DMS53 treated with DMSO at 0.1 percent for 48 hours (cell line): ENCODE measurements at regions not wholly inside any gene's neighbourhood (a gene's known extent, or its start where the extent isn't known, plus 50 kb on each side); places are given as distances from the start of the nearest gene placed in this dataset.
"Not testable (repeated sequence)": the region's sequence is repeated elsewhere in the genome, so short reads cannot be mapped to it uniquely, and the experiment has no call there.

Experiments
- DNase-seq: peaks from one replicate; lab custom pipeline; 2025; ENCODE audit not compliant: unreplicated experiment; lab: John Stamatoyannopoulos, UW

DNA sequence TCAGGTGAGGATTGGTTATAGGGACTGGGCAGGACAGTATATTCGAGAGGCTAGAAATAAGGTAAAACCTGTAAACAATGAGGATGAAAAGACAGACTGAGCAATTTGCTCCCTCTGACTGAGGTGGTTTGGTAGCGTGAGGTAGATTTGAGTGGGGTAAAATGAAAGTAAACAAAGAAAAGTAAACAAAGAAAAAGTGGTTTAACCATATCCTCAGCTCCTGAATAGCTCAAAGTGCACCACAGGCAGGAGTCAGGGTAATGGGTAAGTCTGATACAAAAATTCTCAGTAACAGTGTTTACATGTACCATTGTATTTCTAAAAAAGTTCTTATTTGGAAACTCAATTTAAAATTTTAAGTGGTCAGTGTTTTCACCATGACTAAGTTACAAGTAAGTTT is 203.1 kb upstream of the ARRDC3 start:
- peak; percentile 67 for DNase-seq

DNA sequence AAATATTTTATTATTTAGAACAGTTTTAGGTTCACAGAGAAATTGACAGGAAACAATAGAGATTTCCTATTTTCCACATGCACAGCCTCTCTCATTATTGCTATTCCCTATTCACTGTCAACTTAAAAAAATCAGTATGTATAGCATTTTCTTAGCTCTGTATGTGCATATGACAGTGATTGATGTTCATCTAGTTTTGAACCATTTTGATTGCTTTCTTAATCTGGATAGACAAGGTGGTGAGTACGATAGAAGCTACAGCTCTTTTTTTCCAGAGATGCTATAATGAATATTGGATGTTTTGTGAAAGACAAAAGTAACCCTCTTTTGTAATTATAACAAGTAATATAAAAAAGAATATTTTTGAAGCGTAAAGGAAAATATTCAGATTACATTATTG is 201.2 kb upstream of the ARRDC3 start:
- DNase-seq: no peak

DNA sequence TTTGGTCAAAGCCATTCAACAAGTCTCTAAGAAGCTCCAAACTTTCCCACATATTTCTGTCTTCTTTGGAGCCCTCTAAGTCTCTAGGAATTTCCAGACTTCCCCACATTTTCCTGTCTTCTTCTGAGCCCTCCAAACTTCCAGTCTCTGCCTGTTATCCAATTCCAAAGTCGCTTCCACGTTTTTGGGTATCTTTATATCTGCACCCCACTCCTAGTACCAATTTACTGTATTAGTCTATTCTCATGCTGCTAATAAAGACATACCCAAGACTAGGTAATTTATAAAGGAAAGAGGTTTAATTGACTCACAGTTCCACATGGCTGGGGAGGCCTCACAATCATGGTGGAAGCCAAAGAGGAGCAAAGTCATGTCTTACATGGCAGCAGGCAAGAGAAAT is 182.9 kb upstream of the ARRDC3 start:
- not testable (repeated sequence) for DNase-seq

DNA sequence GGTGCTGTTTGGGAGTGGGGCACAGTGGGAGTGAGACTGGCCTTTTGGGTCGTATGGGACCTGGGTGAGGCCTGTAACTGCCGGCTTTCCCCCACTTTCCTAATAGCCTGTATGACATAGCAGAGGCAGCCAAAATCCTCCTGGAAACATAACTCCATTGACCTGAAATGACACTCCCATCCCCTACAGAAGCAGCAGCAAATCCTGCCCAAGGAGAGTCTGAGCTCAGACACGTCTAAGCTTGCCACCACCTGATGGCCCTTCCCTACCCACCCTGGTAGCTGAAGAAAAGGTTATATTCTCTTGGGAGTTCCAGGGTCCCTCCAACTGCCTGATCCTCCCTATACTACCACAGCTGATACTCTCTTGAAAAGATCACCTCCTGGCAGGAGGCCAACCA is 179.8 kb upstream of the ARRDC3 start:
- DNase-seq: no peak

DNA sequence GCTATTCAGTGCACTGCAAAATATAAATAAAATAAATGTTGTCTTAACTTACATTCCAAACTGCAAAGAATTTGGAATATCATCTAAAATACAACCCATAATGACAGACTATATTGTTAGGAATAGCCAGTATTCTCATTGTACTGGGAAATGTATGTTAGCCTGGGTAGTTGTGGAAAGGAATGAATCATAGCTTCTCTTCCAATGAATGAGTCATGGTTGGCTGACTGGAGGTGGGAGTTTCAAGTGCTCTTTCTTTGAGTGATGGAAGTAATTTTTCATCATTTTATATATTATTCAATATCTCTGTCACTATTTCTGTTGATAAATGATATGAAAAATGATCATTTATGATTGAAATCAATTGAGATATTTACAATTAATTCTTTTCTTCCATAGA is 158.6 kb upstream of the ARRDC3 start:
- DNase-seq: peak; percentile 18

DNA sequence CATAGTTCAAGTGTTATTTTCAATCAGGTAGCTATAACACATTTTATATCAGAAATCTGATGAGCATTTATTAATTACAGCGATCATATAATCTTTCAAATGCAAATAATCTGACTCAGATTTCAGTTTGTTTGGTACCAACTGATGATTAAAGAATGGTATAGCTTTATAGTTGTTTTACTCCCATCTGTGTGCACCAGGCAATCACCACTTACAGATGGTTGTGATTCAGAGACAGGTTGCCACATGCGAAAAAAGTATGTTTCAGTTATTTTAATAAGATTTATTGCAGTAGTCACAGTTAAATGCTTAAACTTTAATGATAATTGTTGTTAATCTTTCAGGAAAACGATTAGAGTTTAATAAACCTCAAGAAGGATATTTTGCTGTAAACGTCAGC is 155.1 kb upstream of the ARRDC3 start:
- no peak for DNase-seq

DNA sequence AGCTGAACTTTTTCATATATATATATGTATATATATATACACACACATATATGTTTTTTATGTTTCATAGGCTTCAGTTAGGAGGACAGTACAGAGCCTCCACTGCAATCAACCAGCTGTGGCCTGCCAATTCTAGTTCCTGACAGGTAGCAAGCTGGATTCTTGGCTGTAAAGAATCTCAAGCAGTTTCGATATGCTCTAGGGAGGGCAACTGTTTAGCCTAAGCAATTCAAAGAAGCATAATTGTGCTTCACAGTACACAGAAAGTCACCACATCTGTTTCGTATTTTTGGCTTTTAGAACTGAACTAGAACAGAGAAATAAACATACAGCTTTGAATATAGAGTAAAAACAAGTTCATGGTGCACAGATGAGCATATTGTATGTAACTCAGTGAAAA is 152.4 kb upstream of the ARRDC3 start:
- DNase-seq: no peak

DNA sequence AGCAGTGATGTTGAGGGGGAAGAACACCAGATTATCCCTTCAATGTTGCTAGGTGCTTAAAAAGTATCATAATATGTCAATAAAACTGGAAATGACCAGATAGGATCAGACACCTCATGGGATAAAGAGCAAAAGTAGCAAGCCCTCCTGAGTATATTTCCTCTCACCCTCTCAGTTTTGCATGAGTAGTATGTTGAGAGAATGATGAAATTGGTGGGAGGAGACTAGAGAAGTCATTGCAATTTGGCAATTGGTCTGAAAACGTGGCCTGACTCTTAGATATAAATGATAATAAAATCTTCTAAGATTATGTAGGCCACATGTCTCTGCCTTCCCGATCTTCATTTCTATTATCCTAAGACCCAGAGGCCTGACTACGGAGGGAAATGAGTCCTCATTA is 151.2 kb upstream of the ARRDC3 start:
- DNase-seq: no peak

DNA sequence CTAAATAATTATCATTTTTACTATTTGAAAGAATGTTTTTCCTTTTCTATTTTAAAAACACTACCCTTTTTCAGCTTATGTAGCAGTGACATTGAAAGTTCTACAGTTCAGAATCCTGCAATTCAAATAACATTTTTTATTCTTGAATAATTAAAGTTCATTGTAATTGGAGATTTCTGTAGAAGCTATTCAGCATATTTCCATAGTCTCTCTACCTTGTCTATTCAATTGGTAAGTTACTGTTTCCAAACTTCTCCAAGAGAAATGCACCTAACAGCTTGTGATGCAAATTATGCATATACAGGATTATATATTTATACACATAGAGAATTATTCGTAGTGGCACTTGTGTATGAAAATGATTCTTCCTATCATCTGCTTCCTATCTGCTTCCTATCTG is 149.7 kb upstream of the ARRDC3 start:
- DNase-seq: no peak

DNA sequence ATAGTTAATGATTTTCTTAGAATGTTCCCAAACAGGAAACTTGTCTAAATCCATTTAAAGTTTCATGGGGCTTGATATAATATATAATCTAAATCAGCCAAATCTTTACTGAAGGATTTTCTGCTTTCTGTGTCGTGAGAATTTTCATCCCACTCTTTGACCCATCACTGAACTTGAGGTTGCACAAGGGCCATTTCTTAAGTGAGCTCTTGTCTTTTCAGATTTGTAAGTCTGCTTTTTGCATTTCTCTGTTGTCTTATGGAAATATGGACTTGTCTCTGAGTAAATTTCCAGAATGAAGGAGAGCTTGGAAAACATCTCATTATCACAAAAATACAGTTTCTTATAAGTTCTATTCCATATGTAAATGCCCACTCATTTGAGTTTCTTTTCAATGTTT is 149.2 kb upstream of the ARRDC3 start:
- DNase-seq: no peak

DNA sequence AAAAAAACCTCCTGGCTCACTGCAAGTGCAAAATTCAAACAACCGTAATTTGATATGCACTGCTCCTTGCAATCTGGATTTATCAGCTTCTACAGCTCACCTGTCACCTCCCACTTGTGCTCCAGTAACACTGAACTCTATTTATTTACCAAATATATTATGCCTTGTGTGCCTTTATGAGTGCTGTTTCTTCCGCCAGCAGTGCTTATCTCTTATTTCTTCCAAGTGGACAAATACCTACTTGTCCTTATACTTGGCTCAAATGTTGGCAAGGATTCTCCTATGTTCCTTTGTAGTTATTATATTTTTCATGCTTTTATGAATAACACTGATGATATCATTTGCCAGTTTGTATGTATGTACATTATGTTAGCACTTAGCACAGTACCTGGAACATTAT is 145.7 kb upstream of the ARRDC3 start:
- peak; percentile 68 for DNase-seq

DNA sequence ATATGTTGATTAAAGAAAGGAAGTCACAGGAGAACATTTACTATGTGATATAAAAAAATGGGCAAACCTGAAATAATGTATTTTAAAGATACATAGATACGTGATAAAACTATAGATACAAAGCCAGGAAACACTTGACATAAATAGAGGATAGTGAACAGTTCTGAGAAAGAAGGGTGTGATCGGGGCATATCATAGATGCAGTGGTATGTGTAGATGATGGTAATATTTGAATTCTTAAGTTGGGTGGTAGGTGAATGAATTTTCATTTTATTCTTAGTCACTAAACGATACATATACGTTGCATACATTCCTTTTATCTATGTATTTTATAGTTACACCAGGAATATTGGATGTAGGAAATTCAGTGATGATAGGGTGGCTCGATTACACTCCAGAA is 138.7 kb upstream of the ARRDC3 start:
- no peak for DNase-seq

DNA sequence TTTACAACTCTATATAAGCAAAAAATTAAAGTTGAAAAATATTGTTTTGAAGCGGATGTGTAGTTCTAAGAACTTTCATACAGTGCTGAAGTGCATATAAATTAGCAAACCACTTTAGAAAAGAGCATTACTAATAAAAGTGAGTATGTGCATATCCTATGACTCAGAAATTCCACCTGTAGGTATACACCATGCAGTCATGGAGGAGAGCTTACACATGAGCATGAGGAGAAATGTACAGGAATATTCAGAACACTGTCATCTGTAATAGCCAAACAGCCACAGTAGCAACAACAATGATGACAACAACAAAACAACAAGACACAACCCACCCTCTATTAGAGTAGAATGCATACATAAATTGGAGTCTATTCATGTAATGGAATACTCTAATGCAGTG is 138.2 kb upstream of the ARRDC3 start:
- no peak for DNase-seq

DNA sequence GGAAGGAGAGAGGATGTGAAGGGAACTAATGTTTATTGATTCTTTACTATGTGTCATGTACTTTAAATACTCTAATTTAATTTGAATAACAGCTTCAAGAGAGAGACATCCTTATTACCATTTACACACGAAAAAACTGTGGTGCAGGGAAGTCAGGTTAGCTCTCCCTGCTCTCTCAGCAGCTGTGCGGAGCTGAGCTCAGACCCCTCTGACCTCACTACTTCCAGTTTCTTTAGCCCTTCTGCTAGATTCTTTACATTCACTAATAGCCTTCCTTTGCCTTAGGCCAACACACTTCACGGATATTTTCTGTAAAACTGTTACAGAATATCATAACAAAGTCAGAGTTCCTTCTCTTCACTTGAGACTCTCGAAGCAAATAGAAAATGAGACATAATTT is 131.3 kb upstream of the ARRDC3 start:
- DNase-seq: no peak

DNA sequence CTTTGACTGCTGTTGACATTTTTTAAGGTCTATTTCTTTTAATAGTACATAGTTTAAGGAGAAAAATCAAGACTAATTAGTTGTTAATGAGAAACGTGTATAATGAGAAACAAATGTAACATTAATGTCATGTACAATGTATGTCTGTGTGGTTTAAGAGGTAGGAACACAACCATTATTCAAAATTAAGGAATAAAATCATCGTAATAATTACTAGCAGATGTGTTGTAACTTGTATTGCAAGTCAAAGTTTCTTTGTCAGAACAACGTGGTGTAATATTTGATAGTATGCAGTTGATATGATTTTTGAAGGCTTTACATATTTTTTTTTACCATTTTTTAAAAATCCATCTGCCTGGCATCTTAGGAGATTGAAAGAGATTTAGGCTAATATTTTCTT is 120.2 kb upstream of the ARRDC3 start:
- no peak for DNase-seq

DNA sequence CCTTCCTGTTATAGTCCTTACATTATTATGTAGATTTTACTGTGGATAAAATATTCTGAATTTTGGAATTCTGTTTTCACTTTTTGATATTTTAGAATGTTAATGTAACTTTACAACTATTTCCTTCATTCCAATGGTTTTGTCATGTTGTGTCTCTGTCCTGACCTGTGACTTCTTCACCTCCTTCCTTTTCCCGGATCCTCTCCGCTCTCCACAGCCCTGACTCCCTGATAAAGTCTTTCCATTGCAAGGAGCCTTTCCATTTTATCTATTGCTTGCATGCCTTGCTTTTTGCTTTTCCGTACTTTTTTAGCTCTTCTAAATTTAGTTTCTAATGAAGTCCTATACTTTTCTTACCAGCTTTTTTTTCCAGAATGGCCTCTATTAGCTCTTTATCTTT is 117.6 kb upstream of the ARRDC3 start:
- DNase-seq: no peak

DNA sequence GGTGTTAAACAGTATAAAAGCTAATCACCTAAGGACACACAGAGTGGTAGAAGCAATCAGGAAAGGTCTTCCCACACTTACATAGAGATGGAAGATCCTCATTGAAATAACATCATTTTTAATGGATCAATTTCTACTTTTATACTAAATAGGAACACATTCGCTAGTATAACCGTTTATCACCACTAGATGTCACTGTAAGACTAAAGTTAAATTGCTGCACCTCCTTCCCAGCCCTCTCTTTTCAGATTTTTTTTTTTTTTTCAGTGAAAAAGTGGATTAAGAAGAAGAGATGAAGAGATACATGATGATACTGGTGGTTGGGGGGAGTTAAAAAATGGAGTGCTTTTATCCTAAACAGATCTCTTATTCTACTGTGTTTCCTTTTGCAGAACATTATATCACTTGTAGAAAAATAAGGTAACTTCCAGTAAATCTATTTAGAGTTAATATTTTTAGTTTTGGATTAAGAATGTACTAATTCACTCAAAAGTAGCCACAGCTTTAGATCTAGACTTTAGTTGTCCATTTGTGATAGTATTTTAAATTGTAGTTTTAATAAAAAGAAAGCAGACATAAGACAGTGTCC is 116.9 kb upstream of the ARRDC3 start:
- peak; percentile 42 for DNase-seq

DNA sequence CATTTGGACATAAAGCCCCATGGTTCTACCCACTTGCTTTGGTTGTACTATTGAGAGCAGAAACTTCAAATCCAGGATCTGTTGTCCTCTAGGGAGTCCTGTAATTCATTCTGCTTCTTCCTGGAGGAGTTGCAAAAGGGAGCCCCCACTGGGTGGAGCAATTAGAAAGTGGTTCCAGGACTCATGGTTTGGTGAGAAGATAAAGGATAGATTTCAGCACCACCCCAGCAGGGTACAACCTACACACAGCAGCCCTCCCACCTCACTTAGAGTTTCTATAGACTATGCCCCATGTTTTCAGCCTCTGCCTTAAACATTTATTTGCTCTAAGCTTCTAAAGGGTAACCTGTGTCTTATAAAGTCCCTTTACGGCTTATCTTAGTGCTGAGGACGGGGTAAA is 112.6 kb upstream of the ARRDC3 start:
- DNase-seq: no peak

DNA sequence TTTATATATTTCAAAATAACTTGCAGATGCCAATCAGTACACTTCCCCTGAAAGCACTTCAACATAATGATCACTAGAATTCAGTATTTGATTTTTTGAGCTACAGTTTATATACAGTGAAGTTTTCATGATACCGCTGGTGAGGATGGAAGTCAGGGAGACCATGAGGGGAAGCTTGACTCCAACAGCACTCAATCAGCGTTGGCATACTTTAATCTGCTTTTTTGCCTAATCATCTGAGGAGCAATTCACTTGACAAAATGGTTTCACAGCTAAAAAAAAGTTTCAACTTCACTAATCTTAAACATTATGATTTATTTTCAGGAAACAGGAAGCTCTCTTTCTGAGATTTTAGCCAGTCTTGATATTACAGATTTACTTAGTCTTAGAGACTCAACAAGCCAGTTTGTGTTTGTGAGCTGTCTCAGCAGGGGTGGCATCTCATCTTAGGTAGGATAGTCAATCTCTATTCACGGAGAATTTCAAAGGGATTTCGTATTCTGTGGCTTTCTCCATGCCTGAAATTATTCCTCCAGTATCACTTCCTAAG is 111.4 kb upstream of the ARRDC3 start:
- DNase-seq: no peak

DNA sequence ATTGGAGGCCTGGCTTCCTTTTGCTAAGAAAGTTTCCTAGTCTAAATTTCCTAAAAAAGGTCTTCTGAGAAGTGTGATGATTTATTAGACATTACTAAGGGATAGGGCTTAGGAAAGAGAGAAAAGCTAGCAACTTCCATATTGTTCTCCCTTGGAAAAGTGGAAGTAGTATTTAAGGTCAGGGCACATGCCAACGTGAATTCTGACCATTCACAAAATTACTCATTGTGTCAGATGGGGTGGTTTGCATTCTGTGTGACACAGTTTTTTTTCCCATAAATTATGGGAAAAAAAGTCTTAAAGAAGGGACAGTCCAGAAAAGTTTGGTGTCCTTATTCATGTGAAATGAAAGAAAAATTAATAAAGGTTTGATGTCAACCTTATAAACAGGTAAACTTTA is 110.0 kb upstream of the ARRDC3 start:
- DNase-seq: no peak

DNA sequence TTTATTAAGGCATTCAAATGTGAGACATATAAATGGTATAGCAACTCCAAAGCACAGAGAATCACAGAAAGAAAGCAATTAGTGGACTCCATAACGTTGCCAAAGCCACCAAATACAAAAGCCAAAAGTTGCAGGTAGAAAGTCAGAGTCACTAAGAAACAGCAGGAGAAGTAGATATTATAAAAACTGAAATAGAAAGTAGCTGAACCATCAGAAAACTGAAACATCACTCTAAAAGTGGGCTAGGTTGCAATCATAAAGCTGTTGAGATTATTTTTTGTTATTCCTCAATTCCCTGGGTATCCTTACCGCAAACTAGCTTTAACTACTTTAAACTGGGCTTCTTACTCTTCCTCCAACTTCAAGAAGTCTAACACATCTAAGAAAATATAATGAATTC is 108.1 kb upstream of the ARRDC3 start:
- DNase-seq: no peak

DNA sequence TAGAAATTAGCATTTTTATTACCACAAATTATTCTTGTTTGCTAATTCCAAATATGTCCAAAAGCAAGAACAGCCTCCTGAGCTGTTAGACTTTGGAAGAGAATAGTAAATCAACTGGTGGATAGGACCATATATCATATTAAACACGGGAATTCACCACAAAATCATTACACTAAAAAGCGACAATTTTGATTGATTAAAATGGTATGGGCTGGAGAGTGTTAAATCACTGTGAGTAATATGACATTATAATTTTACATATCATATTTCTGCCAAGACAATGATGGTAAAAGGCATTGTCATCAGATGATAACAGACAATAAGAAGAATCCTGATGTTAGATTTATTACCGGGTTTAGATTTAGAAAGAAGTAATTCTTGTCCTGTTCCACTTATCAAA is 107.2 kb upstream of the ARRDC3 start:
- no peak for DNase-seq

DNA sequence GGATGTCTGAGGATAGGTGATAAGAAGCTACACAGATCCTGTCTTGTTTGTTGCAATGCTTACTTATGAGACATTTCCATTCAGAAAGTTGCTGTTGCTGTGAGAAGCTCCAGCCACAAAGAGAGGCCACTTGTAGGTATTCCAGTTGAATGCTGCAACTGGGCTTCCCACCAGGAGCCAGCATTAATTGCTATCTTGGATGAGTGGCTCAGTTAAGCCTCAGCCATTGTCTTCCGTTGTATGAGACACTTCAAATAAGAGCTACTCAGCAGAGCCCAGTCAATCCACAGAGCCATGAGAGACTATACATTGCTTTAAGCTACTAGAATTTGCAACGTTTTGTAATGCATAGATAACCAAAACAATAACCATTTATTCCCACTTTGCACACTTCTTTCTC is 104.3 kb upstream of the ARRDC3 start:
- no peak for DNase-seq

DNA sequence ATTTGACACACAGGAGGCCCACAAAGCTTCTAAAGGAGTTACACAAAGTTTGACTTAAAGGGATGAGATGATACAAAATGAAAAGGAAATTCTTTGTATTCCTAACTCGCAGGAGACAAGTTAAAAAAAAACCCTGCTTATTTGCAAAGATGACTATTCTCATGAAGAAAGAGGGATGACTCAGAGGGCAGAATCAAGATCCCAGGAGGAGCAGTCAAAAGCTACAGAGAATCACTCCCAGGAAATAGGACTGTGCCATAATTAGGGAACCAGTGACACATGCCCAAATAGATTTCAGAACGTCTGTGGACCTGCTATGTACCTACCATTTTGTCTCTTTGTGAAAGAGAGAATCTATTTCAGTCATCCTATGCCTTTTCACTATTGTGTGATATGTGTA is 103.5 kb upstream of the ARRDC3 start:
- DNase-seq: no peak
